HG02973 (cell line): ENCODE measurements at regions not wholly inside any gene's neighbourhood (a gene's known extent, or its start where the extent isn't known, plus 50 kb on each side); places are given as distances from the start of the nearest gene placed in this dataset.
"Not testable (repeated sequence)": the region's sequence is repeated elsewhere in the genome, so short reads cannot be mapped to it uniquely, and the experiment has no call there.

Source experiments
- ATAC-seq: cut with Tn5 transposase; IDR thresholded peaks from one replicate; pipeline ENCODE4 v1.9.1; 2021; ENCODE audit warnings: moderate library complexity; ENCODE audit not compliant: unreplicated experiment

- no peak for ATAC-seq
Observed at GRCh38 chr7:9498303-9498702, 1064.9 kb downstream of the NXPH1 start.

- ATAC-seq, result no peak
Observed at GRCh38 chr7:9502269-9502668, 1068.9 kb downstream of the NXPH1 start.

- no peak for ATAC-seq
Observed at GRCh38 chr7:9504678-9505077, 1071.3 kb downstream of the NXPH1 start.

- no peak for ATAC-seq
Observed at GRCh38 chr7:9505516-9505915, 1072.1 kb downstream of the NXPH1 start.

GRCh38 chr7:9507290-9507689 is 1073.9 kb downstream of the NXPH1 start:
- ATAC-seq, result no peak

- no peak for ATAC-seq
Observed at GRCh38 chr7:9516662-9517061, 1083.3 kb downstream of the NXPH1 start.

- ATAC-seq, result no peak
Observed at GRCh38 chr7:9523579-9523978, 1090.2 kb downstream of the NXPH1 start.

GRCh38 chr7:9552431-9552830 is 1119.0 kb downstream of the NXPH1 start:
- not testable (repeated sequence) for ATAC-seq

- ATAC-seq, result no peak
Observed at GRCh38 chr7:9557853-9558252, 1124.4 kb downstream of the NXPH1 start.

- ATAC-seq, result no peak
Observed at GRCh38 chr7:9575716-9576115, 1142.3 kb downstream of the NXPH1 start.

GRCh38 chr7:9582824-9583223 is 1149.4 kb downstream of the NXPH1 start:
- ATAC-seq, result no peak

- ATAC-seq, result no peak
Observed at GRCh38 chr7:9598411-9598810, 1165.0 kb downstream of the NXPH1 start.

GRCh38 chr7:9600974-9601373 is 1167.6 kb downstream of the NXPH1 start:
- ATAC-seq, result no peak

- ATAC-seq, result no peak
Observed at GRCh38 chr7:9603291-9603690, 1169.9 kb downstream of the NXPH1 start.

- no peak for ATAC-seq
Observed at GRCh38 chr7:9608560-9608959, 1175.2 kb downstream of the NXPH1 start.

GRCh38 chr7:9620899-9621298 is 1187.5 kb downstream of the NXPH1 start:
- ATAC-seq, result not testable (repeated sequence)

GRCh38 chr7:9621306-9621902 is 1188.0 kb downstream of the NXPH1 start:
- ATAC-seq, result not testable (repeated sequence)

GRCh38 chr7:9621927-9622326 is 1188.5 kb downstream of the NXPH1 start:
- ATAC-seq, result no peak

- ATAC-seq, result no peak
Observed at GRCh38 chr7:9625953-9626352, 1192.5 kb downstream of the NXPH1 start.

GRCh38 chr7:9645756-9646155 is 1212.3 kb downstream of the NXPH1 start:
- no peak for ATAC-seq

GRCh38 chr7:9657257-9657656 is 1223.8 kb downstream of the NXPH1 start:
- no peak for ATAC-seq

GRCh38 chr7:9671979-9672917 is 1238.8 kb downstream of the NXPH1 start:
- ATAC-seq, result no peak
